ENCODE measurements at regions not wholly inside any gene's neighbourhood (a gene's known extent, or its start where the extent isn't known, plus 50 kb on each side); places are given as distances from the start of the nearest gene placed in this dataset.

DNA sequence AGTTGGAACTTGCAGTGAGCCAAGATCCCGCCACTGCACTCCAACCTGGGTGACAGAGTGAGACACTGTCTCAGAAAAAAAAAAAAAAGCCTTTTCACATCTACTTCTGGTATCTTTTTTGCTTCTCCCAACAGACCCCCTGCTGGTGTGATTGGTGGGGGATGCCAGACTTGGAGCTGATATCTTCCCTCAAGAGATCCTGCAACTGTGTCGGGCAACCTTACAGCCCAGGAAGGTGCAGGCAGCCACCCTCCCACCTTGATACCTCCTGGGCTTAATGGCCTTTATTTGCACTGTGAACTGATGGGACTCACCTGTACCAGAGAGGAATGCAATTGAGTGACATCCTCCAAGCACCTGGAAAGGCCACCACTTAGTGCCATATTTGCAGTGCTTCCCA lies 142.3 kb downstream of the RGS9 start:
- Mint-ChIP-seq H3K36me3 (ENCODE audit: low read depth) (no peaks in the 10 kb centered on the region), H3K9me3 (ENCODE audit: low read depth) (peaks cover 7% of the 10 kb centered on the region), H3K4me3 (ENCODE audit: unreplicated experiment) (no peak overlapping the region), H3K27ac (ENCODE audit: unreplicated experiment) (no peak overlapping the region), H3K27me3 (ENCODE audit: low read depth) (no peaks in the 10 kb centered on the region), H3K4me1 (ENCODE audit: low read depth) (peaks cover 22% of the 10 kb centered on the region)
- DNase-seq (ENCODE audit: low spot score): no peak
- TF ChIP-seq, protein P1, sequence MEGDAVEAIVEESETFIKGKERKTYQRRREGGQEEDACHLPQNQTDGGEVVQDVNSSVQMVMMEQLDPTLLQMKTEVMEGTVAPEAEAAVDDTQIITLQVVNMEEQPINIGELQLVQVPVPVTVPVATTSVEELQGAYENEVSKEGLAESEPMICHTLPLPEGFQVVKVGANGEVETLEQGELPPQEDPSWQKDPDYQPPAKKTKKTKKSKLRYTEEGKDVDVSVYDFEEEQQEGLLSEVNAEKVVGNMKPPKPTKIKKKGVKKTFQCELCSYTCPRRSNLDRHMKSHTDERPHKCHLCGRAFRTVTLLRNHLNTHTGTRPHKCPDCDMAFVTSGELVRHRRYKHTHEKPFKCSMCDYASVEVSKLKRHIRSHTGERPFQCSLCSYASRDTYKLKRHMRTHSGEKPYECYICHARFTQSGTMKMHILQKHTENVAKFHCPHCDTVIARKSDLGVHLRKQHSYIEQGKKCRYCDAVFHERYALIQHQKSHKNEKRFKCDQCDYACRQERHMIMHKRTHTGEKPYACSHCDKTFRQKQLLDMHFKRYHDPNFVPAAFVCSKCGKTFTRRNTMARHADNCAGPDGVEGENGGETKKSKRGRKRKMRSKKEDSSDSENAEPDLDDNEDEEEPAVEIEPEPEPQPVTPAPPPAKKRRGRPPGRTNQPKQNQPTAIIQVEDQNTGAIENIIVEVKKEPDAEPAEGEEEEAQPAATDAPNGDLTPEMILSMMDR (IDR thresholded peaks at IDR 0.05): no peak

DNA sequence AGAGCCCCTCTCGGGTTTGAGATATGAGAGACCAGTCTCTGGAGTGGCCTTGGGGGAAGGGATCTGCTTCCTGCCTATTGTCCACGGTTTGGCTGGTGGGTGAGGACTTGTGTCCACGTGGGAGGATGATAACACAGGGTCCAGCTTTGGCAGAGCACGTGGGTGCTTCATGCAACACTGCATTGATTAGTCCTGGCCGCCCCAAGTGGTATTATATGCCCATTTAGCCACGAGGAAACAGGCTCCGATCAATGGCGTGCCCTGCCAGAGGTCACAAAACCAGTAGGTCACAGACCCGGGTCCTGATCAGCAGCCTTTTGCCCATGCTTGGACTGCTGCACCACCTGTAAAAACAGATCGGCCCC lies 141.6 kb downstream of the RGS9 start:
- Mint-ChIP-seq H3K9me3 (ENCODE audit: low read depth) (peaks cover 7% of the 10 kb centered on the region), H3K4me1 (ENCODE audit: low read depth) (peaks cover 22% of the 10 kb centered on the region), H3K4me3 (ENCODE audit: unreplicated experiment) (no peak overlapping the region), H3K27me3 (ENCODE audit: low read depth) (no peaks in the 10 kb centered on the region), H3K27ac (ENCODE audit: unreplicated experiment) (no peak overlapping the region), H3K36me3 (ENCODE audit: low read depth) (no peaks in the 10 kb centered on the region)
- no peak for DNase-seq (ENCODE audit: low spot score)
- TF ChIP-seq, protein P1 (IDR thresholded peaks at IDR 0.05): no peak

DNA sequence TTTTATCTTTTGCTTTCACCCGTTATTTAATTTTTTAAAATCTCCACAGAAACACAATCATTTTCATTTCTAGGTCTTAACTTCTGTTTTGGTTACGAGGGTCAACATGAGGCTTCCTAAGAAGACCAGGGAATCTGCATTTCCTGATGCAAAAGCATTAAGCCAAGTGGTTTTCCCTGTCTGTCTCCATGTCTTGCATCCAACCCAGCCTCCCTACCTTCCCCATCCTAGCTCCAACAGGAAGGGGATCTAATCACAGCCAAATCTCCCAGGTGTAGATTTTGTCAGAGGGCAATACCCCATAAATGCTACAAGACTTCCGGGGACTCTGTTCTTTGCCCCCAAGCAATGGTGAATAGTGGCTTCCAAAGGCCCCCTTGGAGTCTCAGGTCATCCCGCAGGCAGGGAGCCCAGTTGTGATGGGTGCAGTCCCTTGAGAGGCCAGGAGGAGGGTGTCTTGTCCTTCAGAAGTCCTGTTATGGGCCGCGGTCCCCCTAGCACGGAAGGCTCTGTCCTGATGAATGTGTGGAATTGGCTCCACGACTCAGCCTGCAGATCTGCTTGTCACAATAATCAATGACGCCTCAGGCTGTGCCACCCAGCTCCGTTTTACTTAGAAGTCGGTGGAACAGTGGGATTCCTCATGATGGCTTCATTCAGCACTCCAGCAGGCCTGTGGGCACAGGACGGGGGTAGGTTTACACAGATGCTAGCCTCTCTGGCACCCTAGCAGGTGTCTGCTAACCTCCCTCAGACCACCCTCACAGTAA lies 141.1 kb downstream of the RGS9 start:
- TF ChIP-seq, protein P1 (IDR thresholded peaks at IDR 0.05): peak; percentile 84
- H3K9me3 Mint-ChIP-seq (ENCODE audit: low read depth): peaks cover 7% of the 10 kb centered on the region
- H3K36me3 Mint-ChIP-seq (ENCODE audit: low read depth): no peaks in the 10 kb centered on the region
- peaks cover 22% of the 10 kb centered on the region for H3K4me1 Mint-ChIP-seq (ENCODE audit: low read depth)
- H3K27me3 Mint-ChIP-seq (ENCODE audit: low read depth): no peaks in the 10 kb centered on the region
- peak overlapping the region; percentile 92 for H3K27ac Mint-ChIP-seq (ENCODE audit: unreplicated experiment)
- no peak for DNase-seq (ENCODE audit: low spot score)
- H3K4me3 Mint-ChIP-seq (ENCODE audit: unreplicated experiment): peak overlapping the region; percentile 65

DNA sequence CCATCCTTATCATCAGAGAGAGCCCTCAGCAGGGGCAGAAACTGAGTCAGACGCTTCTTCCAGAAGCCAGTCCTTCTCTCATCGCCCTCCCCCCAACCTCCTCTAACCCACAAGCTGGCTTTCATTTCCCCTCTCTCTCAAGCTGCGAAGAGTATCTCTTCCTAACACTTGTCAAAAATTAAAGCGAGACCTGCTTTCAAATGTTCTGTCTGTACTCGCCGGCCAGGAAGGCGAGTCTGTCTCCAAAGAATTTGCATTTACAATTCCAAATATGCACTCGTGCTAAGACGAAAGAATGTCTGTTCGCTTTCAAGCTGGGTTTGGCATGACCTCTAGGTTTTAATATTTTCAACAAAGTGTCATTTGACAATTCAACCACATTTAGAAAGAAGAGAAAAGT lies 140.4 kb downstream of the RGS9 start:
- Mint-ChIP-seq H3K4me1 (ENCODE audit: low read depth) (peaks cover 22% of the 10 kb centered on the region), H3K27me3 (ENCODE audit: low read depth) (no peaks in the 10 kb centered on the region), H3K27ac (ENCODE audit: unreplicated experiment) (peak overlapping the region; percentile 92), H3K4me3 (ENCODE audit: unreplicated experiment) (peak overlapping the region; percentile 65), H3K9me3 (ENCODE audit: low read depth) (peaks cover 3% of the 10 kb centered on the region), H3K36me3 (ENCODE audit: low read depth) (no peaks in the 10 kb centered on the region)
- TF ChIP-seq, protein P1 (IDR thresholded peaks at IDR 0.05): no peak
- no peak for DNase-seq (ENCODE audit: low spot score)
